ENCODE measurements at regions not wholly inside any gene's neighbourhood (a gene's known extent, or its start where the extent isn't known, plus 50 kb on each side); places are given as distances from the start of the nearest gene placed in this dataset.

- TF ChIP-seq POLR2A (IDR thresholded peaks at IDR 0.05; ENCODE audit: low read depth, low read length) (no peak), CTCF (IDR thresholded peaks at IDR 0.05; ENCODE audit: extremely low read depth in 1 of 2, insufficient read depth in 1 of 2, low read depth in 1 of 2, low read length in 2 of 2) (no peak)
Measured at GRCh38 chr1:244955661-244956060, 91.3 kb upstream of the HNRNPU start.
